Activated T-cell treated with anti-CD3 and anti-CD28 coated beads for 1 hour (primary cell): ENCODE measurements at regions not wholly inside any gene's neighbourhood (a gene's known extent, or its start where the extent isn't known, plus 50 kb on each side); places are given as distances from the start of the nearest gene placed in this dataset.

Experiments used
- DNase-seq: peaks from one replicate; pipeline ENCODE4 v3.0.0-alpha.2; 2020; ENCODE audit warnings: low read depth

DNA sequence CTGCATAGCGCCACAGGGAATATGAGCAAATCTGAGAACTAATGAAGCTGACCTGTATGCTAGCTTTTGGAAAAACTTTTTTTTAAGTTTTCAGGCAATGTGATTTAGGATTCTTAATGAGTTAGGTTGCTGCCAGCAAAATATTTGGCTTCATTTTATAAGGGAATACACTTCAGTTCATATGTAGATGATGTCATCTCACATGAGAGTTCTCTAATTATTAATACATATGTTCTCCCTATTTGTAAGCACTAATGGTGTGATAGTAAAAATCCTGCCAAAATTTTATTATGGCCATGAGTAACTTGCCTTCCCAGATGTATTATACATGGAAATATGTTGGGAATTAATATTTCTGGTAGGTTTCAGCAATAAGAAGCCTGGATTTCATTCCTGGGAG, 573.8 kb downstream of the EPM2A start:
- no peak for DNase-seq

DNA sequence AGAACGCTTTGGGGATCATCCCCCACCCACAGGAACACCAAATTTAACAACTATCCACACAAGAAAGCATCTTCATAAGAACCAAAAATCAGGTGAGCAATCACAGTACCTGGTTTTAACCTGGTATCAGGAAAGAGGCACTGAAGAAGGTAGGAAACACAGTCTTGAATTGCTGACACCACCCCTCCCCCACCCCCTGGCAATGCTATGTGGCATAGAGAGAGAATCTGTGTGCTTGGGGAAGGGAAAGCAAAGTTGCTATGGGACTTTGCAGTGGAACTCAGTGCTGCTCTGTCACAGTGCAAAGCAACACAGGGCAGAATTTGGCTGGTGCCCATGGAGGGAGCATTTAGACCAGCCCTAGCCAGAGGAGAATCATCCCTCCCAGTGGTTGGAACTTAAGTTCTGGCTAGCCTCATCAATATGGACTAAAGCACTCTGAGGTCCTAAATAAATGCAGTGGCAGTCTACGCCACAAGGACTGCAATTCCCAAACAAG, 565.5 kb downstream of the EPM2A start:
- DNase-seq, result no peak

DNA sequence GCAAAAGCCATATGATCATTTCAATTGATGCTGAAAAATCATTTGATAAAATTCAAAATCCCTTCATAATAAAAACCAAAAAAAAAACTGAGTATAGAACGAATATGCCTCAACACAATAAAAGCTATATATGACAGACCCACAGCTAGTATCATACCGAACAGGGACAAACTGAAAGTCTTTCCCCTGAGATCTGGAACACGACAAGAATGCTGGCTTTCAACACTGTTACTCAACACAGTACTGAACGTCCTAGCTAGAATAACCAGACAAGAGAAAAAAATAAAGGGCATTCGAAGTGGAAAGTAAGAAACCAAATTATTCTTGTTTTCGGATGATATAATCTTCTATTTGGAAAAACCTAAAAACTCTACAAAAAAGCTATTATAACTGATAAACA, 559.9 kb downstream of the EPM2A start:
- DNase-seq, result no peak

DNA sequence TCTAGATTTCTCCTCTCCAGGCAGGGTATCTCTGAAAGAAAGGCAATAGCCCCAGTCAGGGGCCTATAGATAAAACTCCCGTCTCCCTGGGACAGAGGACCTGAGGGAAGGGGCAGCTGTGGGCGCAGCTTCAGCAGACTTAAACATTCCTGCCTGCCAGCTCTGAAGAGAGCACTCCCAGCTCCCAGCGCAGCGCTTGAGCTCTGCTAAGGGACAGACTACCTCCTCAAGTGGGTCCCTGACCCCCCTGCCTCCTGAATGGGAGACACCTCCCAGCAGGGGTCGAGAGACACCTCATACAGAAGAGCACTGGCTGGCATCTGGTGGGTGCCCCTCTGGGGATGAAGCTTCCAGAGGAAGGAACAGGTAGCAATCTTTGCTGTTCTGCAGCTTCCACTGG, 556.9 kb downstream of the EPM2A start:
- no peak for DNase-seq

DNA sequence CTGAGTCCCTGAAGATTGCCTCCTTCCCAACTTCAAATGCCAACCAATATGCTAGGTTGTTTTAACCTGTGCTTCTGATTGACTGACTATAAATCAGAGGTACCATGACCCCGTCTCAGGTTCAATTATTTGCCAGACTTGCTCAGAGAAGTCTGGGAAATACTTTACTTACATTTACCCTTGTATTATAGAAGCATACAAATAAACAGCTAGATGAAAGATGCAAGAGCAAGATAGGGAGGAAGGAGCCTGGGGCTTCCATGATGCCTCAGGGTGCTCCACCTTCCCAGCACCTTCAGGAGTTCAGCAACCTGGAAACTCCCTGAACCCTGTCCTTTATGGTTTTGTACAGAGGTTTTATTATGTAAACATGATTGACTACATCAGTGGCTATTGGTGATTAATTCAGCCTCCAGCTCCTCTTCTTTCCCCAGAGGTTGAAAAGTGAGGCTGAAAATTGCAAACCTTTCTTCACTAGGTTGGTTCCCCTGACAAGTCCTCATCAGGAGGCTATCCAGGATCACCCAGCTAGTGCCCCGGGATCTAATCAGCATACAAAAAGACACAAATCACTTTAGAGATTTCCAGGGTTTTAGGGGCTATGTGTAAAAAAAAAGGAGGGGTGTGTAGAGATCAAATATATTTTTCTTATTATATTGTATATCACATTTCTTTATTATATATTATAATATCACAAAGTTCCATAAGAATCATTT, 547.7 kb downstream of the EPM2A start:
- no peak for DNase-seq

DNA sequence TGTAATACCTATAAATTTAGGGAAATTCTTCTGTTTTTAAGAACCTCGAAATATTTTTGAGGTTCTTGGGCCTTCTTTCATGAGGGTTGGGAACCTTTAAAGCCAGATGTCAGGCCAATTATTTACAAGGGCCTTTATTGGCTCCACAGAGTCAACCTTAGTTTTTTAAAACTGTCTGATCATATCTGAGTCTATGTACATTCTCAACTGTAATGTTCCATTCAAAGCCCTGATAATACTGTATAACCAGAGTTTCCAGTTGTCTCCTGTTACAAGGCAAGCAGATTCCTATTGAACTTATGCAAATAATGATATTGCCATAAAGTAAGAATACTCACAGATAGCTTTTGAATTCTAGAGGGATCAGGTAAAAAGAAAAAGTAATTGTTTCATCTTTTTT, 545.5 kb downstream of the EPM2A start:
- no peak for DNase-seq

DNA sequence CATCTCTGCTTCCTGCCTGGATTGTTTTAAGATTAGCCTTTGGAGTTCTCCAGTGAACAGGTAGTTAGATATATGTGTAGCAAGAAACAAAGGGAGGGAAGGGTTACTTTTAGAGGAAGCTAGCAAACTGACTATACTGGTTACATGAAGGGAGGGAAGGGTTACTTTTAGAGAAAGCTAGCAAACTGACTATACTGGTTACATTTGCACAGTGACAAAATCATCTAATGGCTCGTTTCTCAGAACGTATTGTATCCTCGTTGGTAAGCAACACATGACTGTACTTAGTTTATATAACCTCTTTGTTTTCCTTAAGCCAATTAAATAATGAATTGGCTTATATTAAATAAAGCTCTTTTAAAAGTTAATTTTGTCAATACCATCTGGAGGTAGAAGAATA, 540.9 kb downstream of the EPM2A start:
- DNase-seq, result no peak

DNA sequence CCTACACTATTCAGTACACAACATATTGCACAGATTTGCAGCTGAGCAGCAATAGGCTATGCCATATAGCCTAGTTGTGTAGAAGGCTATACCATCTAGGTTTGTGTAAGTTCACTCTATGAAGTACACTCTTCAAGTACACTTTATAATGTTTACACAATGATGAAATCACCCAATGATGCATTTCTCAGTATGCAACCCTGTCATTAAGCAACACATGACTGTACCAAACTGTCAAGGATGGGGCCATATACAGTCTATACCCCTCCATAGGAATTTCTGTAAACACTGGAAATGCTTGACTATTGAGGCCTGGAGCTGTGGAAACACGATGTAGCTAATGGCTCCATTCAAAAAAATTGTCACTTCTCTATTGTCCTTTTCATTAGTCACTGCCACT, 535.4 kb downstream of the EPM2A start:
- no peak for DNase-seq

DNA sequence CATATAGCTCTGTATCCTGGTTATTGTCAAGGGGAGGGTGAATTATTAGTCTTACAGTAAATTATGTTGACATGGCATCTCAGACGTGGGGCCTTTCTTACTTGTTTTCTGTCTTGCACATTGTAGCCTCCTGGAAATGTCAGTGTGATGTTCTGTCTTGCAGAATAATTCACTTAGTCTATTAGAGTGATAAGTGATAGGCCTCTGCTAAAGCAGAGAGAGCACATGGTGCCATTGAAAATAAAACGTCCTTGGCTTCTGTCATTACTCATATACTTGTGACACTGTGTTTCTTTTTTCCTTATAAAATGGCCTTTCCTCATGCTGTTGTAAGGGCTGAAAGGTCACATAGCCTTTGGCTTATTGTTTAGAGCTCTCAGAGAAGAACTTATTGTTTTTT, 531.0 kb downstream of the EPM2A start:
- DNase-seq, result no peak

DNA sequence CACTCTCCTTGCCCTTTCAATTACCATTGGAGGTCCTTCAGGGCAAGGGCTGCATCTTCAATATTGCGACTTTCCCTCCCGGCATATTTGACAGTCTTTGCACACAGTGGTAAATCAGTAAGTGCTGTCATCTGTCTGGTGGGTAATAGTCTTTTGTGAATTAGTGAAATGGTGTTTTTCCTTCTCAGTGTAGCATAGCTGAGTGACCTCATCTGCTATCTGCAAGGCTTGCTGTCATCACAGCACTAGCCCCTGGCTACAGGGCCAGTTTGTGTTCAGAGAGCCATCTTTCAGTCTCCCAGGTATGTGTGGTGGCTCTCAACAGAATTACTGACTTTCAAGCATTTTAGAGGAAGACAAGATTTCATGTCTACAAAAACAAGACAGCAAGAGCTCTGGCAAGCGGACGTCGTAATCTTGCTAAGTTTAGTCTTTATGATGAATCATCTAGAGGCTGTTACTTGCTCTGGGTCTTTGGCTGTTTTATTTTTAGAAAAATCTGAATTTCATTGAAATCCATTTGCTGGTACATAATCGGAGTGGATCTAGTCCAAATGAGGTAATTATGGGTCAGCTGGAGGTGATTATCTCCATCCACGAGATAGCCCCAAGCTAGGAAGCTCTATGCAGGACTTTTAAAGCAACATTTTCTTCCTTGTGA, 528.9 kb downstream of the EPM2A start:
- no peak for DNase-seq

DNA sequence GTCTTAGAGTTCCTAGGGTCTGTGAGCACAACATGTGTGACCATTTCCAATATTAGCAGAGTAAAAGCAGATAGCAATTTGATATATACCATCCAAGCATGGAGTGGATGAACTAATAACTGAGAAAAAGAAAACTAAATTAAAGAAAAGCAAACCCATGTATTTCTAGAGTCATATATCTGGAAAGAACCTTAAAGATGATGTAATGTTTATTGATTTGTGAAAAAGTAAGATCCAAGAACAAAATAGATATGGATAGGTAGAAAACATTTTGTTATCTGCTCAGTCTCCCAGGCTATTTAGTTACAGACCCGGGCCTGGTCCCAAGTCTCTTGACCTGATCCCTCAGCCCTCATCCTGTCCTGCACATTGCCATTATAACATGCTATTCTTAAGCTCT, 526.8 kb downstream of the EPM2A start:
- no peak for DNase-seq

DNA sequence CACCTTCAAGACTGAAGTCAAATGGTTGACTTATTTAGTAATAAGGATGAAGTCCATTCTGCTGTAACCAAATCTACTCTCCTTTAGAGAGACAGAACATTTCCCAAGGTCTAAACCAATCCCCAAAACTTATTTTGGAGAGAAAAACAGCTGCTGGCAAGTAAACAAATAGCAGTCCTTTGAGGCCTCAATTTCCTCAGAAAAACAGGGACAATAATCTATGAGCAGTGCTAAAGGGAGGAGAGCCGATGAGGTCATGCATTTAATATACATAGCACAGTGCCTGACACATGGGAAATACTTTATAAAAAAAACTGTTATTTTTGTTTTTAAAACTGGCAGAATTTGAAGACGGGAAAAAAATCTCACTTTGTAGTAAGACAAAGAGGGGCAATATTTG, 526.0 kb downstream of the EPM2A start:
- no peak for DNase-seq

DNA sequence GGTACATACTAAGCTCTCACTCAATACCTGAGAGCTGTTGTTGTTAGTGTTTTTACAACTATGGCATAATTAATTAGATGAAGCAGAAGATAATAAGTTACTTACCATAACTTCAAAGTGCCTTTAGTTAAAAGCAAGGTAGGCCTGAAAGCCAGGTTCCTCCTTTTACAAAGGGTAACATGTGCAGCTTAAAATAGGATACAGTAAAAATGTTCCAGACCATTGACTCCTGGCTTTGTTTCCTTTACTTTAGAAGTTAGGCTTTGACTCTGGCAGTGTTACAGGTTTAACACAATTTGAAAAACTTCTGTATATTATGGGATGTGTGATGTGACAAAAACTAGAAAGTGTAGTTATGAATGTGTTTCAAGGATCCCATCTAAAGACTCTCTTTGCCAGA, 522.5 kb downstream of the EPM2A start:
- DNase-seq, result no peak

DNA sequence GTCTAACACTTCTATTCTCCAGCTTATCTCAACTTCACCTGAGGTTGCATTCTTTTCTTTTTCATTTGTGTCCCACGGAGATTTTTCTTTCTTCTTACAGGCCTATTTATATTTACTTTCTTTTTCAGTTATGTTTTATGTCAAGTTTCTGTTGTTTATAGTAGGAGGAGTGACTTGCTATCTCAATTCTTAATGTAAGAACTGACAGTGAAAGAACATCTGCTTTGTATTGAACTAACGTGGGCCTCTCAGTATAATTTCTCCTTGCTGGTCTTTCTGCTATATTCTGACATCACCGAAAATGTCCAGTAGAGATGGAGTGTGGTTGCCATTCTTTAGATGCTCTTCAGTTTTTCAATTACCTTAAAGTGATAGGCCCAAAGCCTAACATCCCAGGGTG, 521.7 kb downstream of the EPM2A start:
- DNase-seq, result no peak

DNA sequence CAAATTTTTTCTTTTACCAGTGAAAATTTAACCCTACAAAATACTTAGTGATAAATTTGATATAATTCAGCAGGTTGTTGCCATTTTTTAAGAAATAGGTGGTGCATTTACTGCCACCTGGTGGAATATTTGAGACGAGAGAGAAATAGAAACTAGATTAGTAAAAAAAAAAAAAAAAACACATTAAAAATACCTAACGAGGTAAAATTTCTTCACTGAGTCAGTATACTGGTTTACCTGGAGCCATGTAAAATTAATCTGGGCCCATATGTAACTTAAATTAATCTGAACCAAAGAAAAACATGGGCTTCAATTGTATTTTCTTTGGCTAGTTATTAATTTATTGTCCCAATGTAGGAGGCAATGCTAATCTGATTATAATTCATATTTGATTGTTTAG, 520.8 kb downstream of the EPM2A start:
- no peak for DNase-seq

DNA sequence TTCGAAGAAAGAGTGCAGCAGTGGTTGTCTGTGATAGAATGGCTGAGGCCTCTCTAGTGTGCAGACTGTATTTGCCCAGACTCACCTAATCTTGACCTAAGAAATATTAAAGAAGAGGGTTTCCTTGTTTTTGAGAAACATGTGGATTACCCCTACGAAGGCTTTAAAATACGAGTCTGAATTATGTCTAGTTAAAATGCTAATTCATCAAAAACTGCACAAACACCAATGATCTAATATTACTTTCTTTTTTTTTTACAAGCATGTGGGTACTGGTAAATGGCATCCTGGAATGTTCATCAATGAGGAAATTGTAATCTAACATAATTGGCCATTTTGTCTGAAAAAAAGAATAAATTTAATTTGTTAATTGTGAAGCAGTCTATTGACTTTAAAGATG, 510.9 kb downstream of the EPM2A start:
- DNase-seq, result no peak

DNA sequence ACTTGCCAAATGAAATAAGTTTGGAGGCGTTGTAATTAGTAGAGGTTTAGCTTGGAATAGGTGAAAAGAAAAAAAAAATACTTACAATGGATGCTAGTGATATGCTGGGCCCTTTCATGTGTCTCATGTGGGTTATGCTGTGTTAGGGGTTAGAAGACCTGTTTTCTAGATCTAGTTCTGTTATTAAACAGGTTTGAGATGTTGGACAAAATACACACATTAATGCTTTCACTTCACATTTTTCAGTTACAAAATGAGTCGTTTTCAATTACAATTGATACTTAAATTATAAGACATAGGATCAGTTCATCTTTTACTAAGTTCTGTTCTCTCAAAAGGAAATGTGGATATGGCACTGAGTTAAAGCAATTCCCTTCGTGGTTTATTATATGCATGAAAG, 509.8 kb downstream of the EPM2A start:
- DNase-seq, result no peak

DNA sequence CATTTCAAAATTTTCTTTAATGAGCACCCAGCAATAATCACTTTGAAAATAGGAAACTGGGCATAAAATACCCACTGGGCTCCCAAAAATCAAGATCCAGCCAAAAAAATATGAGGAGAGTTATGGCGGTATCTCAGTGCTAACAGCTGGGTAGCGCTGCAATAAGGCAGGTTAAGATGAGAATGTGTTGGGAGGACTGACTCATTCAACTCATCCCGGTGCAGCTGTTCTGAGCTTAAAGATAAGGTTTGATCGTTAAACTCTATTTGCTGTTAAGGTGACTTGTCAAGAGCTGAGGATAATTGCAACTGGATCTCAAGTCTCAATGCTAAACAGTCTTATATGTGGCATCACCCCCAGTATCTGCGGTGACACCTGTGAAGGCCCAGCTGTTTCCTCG, 507.7 kb downstream of the EPM2A start:
- no peak for DNase-seq

DNA sequence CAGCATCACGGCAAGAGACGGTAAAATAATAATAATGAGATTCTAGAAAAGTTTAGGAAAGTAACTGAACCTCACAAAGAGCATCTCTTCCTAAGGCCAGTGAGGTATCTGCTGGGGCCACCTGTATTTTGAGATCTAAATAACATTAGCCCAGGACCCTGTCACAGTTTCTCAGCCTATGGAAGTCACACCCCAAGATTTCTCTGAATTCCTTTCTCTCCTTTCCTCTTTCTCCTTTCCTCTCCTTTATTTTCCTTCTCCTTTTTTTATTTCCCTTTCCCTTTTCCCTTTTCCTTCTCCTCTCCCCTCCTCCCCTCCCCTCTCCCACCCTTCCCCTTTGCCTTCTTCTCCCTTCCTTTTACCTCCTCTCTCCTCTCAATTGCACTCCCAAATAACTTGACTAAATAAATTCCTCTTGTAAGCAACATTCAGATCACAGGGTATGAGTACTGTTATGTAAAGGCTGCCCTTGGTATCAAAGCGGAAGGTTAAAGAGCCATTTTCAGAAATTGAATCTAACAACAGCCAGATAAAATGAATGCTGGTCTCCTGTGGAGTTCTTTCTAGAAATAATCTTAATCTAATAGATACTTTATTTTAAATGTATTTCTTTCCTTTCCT, 506.2 kb downstream of the EPM2A start:
- DNase-seq, result no peak

DNA sequence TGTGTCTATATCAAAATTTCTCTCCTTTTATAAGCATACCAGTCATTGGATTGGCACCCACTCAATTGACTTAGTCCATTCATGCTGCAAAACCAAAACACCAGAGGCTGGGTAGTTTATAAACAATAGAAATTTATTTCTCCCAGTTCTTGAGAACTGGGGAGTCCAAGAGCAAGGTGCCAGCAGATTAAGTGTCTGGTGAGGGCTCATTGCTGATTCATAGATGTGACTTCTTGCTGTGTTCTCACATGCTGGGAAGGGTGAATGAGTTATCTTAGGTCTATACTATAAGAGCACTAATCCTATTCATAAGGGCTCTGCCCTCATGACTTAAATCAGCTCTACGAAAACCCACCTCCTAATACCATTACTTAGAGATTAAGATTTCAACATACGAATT, 501.4 kb downstream of the EPM2A start:
- no peak for DNase-seq

DNA sequence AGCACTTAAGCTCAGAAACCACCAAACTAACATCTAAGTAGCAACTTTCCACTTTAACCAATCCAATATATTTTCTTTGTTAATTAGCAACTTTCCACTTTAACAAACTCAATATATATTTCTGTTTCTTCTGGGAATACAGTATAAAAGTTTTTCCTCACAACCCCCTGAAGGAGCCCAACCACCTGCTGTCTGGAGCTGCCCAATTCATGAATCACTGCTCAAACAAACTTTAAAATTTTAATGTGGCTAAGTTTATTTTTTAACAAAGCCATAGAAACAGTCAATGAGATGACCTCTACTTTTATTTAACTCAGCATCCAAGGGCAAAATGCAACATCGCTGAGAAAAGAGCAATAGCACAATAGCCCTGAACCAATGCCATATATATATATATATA, 500.1 kb downstream of the EPM2A start:
- no peak for DNase-seq

DNA sequence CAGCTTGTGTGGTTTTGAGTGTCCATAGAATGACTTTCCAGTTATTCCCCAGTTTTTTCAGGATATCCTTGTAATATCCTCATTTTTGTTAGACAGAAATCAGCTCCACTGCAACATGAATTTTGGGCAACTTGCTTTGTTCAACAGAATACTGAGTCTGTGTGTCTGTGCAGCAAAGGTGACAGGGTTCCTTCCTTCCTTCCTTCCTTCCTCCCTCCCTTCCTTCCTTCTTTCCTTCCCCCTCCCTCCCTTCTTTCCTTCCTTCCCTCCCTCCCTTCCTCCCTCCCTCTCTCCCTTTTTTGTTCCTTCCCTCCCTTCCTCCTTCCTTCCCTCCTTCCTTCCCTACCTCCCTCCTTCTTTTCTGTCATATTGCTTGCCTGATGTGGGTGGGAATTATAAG, 496.5 kb downstream of the EPM2A start:
- no peak for DNase-seq

DNA sequence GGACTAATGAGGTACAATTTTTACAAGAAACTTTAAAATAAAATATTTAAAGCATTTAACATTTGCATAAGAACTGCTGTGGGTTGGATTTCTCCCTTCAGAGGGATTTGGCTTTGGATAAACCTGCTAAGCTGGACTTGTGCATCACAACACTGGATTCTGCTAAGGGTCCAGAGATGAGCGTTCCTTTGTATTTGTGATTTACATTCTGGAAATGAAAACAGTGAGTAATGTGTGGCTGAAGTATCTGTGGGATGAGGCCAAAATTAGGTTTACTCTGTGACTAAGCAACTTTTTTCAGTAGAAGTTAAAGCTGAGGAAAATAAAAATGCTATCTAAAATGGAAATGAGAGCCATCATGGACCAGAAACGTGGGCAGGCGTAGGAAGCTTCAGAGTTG, 494.3 kb downstream of the EPM2A start:
- no peak for DNase-seq

DNA sequence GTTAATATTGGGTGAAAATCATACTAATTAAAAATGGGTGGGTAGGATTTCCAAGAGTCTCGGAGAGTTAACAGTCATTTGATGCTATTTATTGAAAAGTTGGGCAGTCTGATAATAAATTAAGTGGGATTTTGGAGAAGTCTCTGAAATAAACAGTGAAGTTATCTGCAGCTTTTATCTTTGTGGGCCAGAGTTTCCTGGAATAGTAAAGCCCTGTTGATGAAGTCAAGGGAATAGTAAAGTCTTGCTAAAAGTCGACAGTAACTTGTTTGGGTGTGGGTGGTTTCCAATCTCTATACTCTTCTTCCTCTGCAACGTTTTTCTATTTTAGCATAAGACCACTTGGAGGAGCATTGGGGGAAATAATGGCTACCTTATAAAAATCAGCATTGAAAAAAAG, 493.6 kb downstream of the EPM2A start:
- DNase-seq, result no peak
